ENCODE measurements at regions not wholly inside any gene's neighbourhood (a gene's known extent, or its start where the extent isn't known, plus 50 kb on each side); places are given as distances from the start of the nearest gene placed in this dataset.
A peak's percentile ranks its signal among the peaks of the same experiment; 100 is the strongest.
"Not testable (repeated sequence)": the region's sequence is repeated elsewhere in the genome, so short reads cannot be mapped to it uniquely, and the experiment has no call there.

DNA sequence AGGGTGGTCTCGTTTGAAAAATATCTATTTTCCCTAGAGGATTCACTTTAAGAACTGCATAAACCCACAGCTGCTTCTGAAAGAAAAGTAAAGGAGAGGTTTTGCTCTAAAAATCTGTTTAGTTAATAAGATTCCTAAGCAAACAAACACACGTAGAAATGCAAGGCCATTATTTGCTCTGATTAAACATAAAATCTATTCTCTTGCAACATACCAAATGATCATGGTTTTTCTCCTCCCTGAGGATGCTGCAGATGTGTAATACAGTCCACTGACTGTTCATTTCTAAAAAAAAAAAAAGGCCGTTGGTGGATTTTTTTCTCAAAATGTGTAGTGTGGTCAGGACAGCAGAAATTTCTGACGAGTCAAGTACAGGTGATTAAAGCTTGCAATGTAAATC is 98.6 kb downstream of the BUB3 start (continued):
- TF ChIP-seq OSR2 (tag by site-specific recombination; IDR thresholded peaks at IDR 0.05) (no peak), HOXD13 (CRISPR knock-in tag; IDR thresholded peaks at IDR 0.05; ENCODE audit: borderline replicate concordance) (no peak), ZNF433 (tag by site-specific recombination; IDR thresholded peaks at IDR 0.05; ENCODE audit: low read depth) (no peak)

DNA sequence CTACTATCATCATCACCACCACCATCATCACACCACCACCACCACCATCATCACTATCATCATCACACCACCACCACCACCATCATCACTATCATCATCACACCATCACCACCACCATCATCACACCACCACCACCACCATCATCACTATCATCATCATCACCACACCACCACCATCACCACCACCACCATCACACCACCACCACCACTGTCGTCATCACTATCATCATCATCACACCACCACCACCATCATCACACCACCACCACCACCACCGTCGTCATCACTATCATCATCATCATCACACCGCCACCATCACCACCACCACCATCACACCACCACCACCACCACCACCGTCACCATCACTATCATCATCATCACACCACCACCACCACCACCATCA is 100.1 kb downstream of the BUB3 start:
- CTCF ChIA-PET; H3K4me1 ChIP-seq (ENCODE audit: control insufficient read depth, insufficient read depth, low read length); H3K36me3 ChIP-seq (ENCODE audit: control insufficient read depth in 2 of 2, insufficient read depth in 1 of 2, low read length in 2 of 2); H3K27ac ChIP-seq (ENCODE audit: extremely low read depth, low read depth, low read length); POLR2A ChIA-PET; H3K9me3 ChIP-seq (ENCODE audit: control insufficient read depth, insufficient read depth, low read depth, low read length); H3K4me3 ChIP-seq (ENCODE audit: low read depth, low read length): not testable (repeated sequence)
- peak; percentile 76 for TF ChIP-seq ZNF513 (tag by site-specific recombination; IDR thresholded peaks at IDR 0.05)

DNA sequence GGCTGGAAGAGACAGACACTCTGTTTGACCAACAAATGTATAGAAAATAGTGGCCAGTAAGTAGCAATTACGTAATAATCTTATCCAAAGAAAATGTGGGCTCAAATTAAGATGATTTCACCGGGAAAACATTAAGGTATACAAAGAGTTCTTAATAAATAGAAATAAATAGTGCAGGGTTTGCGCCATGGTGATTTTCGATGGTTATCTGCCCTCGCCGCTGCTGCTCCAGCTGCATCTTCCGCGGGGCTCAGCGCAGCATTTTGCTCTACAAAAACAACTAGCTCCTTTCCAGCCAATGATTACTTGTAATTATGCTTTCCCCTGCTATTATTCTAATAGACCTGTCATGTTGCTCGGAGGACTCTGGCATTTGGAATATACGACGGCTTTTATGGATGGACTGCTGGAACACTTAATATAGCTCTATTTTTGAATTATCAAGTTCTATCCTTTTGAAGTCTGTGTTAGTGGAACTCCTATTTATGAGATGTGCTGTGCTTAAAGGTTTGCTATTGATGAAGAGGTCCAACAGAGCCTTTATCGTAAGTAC is 103.8 kb downstream of the BUB3 start:
- no peaks in the 10 kb centered on the region for H3K4me1 ChIP-seq (ENCODE audit: control insufficient read depth, insufficient read depth, low read length)
- ChIA-PET CTCF (no interaction called here), POLR2A (no interaction called here)
- H3K4me3 ChIP-seq (ENCODE audit: low read depth, low read length): no peak overlapping the region
- no peak overlapping the region for H3K27ac ChIP-seq (ENCODE audit: extremely low read depth, low read depth, low read length)
- H3K9me3 ChIP-seq (ENCODE audit: control insufficient read depth, insufficient read depth, low read depth, low read length): no peaks in the 10 kb centered on the region
- TF ChIP-seq ZNF366 (tag by site-specific recombination; conservative IDR thresholded peaks at IDR 0.05) (no peak), ZSCAN5A (tag by site-specific recombination; IDR thresholded peaks at IDR 0.05) (no peak), ZNF292 (tag by site-specific recombination; IDR thresholded peaks at IDR 0.05; ENCODE audit: borderline replicate concordance, low read depth) (no peak), ZNF391 (tag by site-specific recombination; IDR thresholded peaks at IDR 0.05; ENCODE audit: borderline replicate concordance, low read depth) (no peak), HOXD13 (CRISPR knock-in tag; IDR thresholded peaks at IDR 0.05; ENCODE audit: borderline replicate concordance) (no peak), ZSCAN18 (tag by site-specific recombination; IDR thresholded peaks at IDR 0.05) (no peak), PRDM2 (tag by site-specific recombination; IDR thresholded peaks at IDR 0.05; ENCODE audit: borderline replicate concordance) (no peak), TCF7L2 (IDR thresholded peaks at IDR 0.05; ENCODE audit: borderline replicate concordance, low read depth, low read length) (no peak), BCL11A (tag by site-specific recombination; IDR thresholded peaks at IDR 0.05; ENCODE audit: low read depth) (no peak), ZNF624 (tag by site-specific recombination; IDR thresholded peaks at IDR 0.05) (no peak), ZNF549 (tag by site-specific recombination; IDR thresholded peaks at IDR 0.05) (no peak), ZNF214 (tag by site-specific recombination; IDR thresholded peaks at IDR 0.05; ENCODE audit: borderline replicate concordance) (no peak), KLF1 (tag by site-specific recombination; IDR thresholded peaks at IDR 0.05) (no peak), ZNF426 (tag by site-specific recombination; IDR thresholded peaks at IDR 0.05) (no peak)
- TF ChIP-seq, protein P1, sequence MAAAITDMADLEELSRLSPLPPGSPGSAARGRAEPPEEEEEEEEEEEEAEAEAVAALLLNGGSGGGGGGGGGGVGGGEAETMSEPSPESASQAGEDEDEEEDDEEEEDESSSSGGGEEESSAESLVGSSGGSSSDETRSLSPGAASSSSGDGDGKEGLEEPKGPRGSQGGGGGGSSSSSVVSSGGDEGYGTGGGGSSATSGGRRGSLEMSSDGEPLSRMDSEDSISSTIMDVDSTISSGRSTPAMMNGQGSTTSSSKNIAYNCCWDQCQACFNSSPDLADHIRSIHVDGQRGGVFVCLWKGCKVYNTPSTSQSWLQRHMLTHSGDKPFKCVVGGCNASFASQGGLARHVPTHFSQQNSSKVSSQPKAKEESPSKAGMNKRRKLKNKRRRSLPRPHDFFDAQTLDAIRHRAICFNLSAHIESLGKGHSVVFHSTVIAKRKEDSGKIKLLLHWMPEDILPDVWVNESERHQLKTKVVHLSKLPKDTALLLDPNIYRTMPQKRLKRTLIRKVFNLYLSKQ (tag by site-specific recombination; IDR thresholded peaks at IDR 0.05; ENCODE audit: borderline replicate concordance): no peak
- H3K36me3 ChIP-seq (ENCODE audit: control insufficient read depth in 2 of 2, insufficient read depth in 1 of 2, low read length in 2 of 2): peaks cover 3 to 5% of the 10 kb centered on the region in 2 experiments; a peak in 2 of 3 replicates

Data from HEK293 (cell line).